ENCODE measurements at regions not wholly inside any gene's neighbourhood (a gene's known extent, or its start where the extent isn't known, plus 50 kb on each side); places are given as distances from the start of the nearest gene placed in this dataset.

DNA sequence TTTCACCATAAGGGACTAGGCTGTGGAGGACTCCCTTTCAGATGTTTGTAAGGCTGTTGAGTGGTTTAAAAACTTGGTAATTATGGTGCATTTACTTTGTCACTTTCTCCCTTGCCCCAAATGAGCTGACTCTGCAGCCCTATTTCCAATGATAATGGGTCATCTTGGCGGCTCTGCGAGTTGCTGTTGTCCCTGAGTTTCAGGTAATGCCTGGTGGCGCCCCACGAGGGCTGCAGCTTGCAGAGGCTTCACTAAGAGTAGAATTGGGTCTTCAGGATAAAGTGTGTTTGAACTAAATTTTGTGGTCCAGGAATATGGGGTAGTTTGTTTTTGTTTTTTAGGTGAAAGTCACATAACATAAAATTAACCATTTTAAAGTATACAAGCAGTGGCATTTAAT, 450.1 kb upstream of the CFAP20DC start:
- TF ChIP-seq POLR2A (IDR thresholded peaks at IDR 0.05) = no peak
- TF ChIP-seq, protein P1, sequence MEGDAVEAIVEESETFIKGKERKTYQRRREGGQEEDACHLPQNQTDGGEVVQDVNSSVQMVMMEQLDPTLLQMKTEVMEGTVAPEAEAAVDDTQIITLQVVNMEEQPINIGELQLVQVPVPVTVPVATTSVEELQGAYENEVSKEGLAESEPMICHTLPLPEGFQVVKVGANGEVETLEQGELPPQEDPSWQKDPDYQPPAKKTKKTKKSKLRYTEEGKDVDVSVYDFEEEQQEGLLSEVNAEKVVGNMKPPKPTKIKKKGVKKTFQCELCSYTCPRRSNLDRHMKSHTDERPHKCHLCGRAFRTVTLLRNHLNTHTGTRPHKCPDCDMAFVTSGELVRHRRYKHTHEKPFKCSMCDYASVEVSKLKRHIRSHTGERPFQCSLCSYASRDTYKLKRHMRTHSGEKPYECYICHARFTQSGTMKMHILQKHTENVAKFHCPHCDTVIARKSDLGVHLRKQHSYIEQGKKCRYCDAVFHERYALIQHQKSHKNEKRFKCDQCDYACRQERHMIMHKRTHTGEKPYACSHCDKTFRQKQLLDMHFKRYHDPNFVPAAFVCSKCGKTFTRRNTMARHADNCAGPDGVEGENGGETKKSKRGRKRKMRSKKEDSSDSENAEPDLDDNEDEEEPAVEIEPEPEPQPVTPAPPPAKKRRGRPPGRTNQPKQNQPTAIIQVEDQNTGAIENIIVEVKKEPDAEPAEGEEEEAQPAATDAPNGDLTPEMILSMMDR (IDR thresholded peaks at IDR 0.05) = no peak
